GM21390 (cell line): ENCODE measurements at regions not wholly inside any gene's neighbourhood (a gene's known extent, or its start where the extent isn't known, plus 50 kb on each side); places are given as distances from the start of the nearest gene placed in this dataset.
"Not testable (repeated sequence)": the region's sequence is repeated elsewhere in the genome, so short reads cannot be mapped to it uniquely, and the experiment has no call there.

Source experiments
- ATAC-seq: cut with Tn5 transposase; IDR thresholded peaks from one replicate; pipeline ENCODE4 v1.9.1; 2021; ENCODE audit not compliant: unreplicated experiment

DNA sequence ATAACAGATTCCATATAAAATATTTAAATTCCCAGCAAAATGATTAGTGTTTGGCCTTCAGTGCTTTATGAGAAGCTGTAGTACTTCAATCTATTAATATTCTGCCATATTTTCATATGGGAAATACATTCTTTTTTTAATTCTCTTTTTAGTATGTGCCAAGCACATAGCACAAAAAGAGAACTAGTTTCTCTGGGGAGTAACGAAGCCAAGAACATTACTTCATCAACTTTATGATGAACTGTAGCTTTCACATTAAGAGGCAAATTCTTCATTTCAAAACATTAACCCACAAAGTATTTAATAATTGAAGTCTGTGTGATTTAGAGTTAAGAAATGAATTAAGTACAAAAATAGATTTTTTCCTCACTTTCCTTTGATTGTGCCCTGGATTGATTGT lies 281.0 kb upstream of the EYS start:
- ATAC-seq, result no peak

DNA sequence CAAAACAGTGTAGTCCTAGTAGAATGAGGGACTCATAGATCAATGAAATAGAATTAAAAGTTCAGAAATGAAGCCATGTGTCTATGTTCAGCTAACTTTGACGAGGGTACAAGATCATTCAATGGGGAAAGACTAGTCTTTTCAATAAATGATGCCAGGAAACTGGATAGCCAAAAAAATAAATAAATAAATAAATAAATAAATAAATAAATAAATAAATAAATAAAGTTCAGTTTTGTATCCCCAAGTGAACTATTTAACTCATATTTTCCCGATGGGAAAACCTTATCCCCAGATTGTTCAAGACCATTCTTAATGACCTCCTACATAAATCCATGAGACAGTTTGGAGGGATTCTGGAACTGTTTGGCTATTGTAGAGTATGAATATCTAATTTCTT lies 277.1 kb upstream of the EYS start:
- no peak for ATAC-seq

DNA sequence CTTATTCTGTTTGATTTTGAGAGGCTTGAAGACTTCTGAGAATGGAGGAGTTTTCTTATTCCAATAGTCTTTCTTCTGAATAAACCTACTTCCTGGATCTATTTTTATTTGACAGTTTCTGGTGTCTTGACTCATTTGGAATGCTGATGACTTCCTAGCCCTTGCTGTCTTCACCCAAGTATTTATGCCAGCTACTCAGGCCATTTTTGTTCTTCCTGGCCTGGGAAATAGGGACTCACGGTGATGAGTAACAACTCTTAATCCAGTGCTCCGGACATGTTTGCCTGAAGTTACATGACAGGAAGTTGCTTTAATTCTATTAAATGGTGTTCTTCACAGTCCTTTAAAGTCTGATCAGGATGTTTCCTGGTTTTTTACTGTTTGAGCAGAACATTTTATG lies 272.1 kb upstream of the EYS start:
- ATAC-seq, result no peak

DNA sequence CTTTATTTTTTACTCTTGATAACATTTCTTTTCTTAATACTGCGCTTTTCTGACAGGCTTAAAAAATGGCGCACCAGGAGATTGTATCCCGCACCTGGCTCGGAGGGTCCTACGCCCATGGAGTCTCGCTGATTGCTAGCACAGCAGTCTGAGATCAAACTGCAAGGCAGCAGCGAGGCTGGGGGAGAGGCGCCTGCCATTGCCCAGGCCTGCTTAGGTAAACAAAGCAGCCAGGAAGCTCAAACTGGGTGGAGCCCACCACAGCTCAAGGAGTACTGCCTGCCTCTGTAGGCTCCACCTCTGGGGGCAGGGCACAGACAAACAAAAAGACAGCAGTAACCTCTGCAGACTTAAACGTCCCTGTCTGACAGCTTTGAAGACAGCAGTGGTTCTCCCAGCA lies 264.2 kb upstream of the EYS start:
- ATAC-seq, result not testable (repeated sequence)

DNA sequence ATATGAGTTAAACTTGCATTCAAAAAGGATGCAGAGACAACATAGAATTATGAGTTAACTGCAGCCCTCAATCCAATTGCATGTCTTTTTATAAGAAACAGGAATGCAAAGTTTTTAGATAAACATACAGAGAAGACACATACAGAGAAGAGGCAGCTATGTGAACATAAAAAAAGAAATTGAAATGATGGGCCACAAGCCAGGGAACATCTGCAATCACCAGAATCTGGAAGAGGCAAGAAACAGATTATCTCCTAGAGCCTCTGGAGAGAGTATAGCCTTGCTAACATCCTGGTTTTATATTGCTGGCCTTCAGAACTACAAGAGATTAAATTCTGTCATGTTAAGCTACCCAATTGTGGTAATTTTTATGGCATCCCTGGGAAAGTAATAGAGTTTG lies 257.2 kb upstream of the EYS start:
- no peak for ATAC-seq

DNA sequence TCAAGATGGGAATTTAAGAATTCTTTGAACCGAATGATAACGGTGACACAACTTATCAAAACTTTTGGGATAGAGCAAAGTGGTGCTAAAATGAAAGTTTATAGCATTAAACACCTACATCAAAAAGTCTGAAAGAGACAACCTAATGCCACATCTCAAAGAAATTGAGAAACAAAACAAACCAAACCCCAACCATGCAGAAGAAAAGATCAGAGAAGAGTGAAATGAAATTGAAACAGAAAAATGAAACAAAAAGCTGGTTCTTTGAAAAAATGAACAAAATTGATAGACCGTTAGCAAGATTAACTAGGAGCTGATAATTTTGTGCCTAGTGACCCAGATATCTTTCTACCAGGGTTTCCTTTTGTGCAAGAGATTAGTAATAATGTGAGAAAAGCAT lies 248.0 kb upstream of the EYS start:
- no peak for ATAC-seq

DNA sequence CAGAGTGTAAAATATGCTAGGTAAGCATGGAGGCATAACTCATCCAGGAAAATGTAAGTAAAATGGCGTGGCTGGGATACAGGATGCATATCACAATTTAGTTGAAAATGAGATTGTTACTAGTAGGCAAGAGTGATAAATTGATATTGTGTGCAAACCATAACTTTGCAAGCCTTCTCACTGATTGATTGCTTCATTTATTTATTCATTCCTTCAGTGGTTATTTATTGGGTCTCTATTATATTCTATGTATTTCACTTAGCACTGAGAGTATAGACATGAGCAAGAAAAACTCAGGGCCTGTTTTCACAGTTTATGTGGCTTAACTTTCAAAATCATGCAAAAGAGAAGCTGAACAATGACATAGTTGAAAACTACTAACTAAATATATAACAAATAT lies 241.0 kb upstream of the EYS start:
- no peak for ATAC-seq

DNA sequence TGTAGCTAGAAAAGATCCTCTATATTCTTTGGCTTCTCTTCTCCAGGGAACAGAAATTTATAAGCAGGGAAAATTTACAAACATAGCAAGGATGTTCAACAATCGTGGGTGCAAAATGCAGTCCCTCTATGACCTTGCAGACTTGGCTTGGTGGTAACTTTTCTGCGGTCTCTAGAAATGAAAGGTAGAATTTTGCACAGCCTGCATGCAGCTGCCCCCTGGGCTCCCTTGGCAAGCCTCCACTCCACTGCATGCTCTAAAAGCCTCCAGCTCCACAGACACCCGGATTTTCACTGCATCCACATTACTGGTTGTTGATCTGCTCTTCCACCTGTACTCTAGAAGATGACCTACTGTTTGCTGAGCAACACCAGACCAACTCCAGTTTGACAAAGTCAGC lies 236.5 kb upstream of the EYS start:
- no peak for ATAC-seq

DNA sequence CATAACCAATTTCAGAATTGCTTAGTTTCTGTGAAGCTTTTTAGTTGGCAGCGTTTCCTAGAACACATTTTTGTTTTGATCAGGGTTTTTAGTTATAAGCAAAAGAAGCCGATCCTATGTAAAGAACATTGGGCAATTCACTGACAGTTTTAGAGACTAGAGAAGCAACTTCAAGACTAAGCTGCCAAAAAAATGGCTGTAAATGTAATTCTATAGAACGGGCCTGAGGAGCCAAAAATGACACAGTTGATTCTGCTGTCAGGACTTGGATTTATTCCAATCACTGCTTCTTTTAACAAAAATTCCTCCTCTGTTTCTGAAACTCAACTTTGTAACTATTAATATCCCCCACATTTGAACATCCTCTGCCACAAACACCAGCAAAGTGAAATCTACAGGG lies 236.0 kb upstream of the EYS start:
- ATAC-seq, result no peak

DNA sequence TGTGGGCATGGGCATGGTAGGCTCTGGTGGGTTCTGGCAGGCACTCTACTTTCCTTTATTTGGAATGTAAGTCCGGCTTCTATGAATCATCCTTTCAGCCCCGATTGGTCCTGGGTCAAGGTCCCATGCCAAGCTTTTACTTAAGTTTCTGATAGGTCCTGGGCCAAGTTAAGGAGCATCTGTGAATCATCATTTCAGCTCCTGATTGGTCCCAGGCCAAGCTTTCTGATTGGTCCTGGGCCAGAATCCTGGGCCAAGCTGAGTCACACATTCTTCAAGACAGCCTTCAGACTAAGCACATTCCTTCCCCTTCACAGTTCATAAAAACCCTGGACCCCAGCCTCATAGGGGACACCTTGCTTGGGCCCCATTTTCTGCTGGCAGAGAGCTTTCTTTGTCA lies 231.0 kb upstream of the EYS start:
- ATAC-seq, result no peak

DNA sequence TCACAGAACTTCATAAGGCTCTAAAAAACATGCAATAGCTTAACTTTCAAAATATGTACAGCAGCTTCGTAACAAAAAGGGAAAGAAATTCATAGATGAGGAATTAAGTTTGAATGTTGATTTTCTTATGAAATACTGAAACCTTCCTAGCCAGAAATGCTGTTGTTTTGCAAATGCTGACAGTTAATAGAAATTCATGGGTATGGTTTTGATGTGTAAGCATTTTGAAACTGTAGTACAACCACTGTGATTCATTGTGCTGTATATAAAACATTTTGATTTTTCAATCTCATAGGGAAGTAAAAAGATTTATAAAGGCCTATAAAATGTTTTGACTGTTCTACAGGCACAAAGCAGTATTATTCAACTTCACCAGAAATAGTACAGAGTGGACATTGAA lies 228.4 kb upstream of the EYS start:
- no peak for ATAC-seq

DNA sequence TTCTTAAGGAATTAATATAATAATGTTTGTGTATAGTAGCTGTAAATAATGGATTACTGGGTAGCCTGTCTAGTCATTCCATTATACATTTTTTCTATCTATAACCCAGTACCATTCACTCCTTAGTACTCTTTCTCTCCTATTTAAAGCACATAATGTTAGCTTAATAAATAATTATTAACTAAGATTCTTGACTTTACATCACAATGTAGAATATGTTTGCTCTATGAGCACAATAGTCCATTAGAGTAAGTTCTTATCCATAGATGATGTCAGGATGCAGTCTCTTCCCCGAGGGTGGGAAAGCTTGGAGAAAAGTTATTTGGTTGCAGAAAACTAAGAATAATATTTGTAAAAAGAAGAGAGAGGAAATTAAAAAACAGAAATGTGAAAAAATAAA lies 226.4 kb upstream of the EYS start:
- ATAC-seq, result no peak

DNA sequence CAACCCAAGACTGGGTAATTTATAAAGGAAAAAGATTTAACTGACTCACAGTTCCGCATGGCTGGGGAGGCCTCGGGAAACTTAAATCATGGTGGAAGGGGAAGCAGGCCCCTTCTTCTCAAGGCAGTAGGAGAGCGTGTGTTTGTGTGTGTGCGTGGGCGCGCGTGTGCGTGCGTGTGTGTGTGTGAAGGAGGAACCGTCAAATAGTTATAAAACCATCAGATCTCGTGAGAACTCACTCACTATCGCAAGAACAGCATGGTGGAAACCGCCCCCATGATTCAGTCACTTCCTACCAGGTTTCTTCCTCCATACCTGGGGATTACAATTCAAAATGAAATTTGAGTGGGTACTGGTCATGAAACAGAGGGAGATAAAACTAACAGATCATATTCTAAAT lies 220.1 kb upstream of the EYS start:
- ATAC-seq, result no peak

DNA sequence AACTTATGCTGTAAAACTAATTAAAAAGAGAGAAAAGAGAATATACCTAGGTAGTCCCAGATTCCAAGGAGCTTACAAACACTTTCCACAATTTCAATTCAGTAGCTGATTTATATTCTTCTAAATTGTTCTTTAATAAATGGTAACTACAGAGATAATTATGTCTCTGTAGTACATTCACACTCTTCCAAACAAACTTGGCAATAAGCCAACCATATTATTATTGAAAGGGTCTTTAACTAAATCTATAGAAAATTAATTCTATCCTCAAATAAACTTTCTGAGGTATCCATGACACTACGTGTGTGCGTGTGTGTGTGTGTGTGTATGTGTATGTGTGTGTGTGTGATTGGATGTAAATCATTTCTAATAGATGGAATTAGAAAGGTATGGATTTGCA lies 217.4 kb upstream of the EYS start:
- ATAC-seq, result no peak

DNA sequence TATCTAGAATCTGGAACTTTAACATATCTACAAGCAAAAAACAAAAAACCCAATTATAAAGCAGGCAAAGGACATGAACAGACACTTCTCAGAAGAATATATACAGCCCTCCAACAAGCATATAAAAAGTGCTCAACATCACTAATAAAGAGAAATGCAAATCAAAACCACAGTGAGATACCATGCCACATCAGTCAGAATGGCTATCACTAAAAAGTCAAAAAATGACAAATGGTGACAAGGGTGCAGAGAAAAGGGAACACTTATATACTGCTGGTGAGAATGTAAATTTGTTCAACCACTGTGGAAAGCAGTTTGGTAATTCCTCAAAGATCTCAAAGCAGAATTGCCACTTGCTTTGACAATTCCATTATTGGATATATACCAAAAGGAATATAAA lies 215.0 kb upstream of the EYS start:
- ATAC-seq, result no peak

DNA sequence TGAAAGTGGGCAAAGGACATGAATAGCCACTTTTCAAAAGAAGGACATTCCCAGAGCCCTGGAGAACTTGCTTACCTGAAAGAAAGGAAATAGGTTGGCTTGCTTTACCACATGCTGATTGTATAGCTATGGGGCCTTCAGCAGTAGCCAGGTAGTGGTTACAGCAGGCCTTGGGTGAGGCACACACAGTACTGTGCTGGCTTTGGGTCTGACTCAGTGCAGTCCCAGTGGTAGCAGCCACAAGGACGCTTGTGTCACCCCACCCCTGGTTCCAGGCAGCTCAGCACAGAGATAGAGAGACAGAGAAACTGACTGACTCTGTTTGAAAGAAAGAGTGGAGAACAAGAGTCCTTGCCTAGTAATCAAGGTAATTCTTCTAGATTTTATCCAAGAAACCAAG lies 201.0 kb upstream of the EYS start:
- ATAC-seq, result no peak

DNA sequence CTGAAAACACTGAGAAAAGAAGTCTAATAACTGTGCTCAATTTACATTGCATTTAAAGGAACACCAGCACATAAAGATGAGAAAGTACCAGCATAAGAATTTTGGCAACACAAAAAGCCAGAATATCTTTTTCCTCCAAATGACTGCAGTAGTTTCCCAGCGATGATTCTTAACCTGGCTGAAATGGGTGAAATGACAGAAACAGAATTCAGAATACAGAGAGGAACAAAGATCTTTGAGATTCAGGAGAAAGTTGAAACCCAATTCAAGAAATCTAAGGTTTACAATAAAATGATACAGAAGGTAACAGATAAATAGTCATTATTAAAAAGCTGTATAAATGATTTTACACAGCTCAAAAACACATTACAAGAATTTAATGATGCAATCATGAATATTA lies 197.0 kb upstream of the EYS start:
- no peak for ATAC-seq

DNA sequence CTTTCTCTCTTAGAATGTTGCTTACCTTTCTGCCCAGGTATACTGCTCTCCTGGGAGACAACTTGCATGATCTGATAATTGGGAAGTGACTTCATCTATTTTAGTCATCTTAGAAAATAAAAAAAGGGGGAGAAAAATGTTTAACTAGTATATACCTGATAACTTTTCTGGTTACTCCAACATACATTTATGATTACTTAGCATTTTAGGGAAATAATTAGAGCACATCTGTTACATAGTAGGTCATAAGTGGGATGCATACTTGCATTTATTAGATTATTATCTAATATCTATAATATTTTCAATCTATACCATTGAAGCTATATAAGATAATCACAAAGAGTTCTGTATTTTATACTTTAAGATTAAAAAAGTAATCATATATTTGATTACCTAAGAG lies 193.9 kb upstream of the EYS start:
- no peak for ATAC-seq

DNA sequence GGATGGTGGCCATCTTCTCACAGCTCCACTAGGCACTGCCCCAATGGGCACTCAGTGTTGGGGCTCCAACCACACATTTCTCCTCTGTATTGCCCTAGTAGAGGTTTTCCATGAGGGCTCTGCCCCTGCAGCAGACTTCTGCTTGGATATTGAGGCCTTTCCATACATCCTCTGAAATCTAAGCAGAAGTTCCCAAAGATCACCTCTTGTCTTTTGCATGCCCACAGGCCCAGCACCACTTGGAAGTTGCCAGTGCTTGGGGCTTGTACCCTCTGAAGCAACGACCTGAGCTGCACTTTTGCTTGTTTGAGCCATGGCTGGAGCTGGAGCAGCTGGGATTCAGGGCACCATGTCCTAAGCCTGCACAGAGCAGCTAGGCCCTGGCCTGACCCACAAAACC lies 189.1 kb upstream of the EYS start:
- no peak for ATAC-seq

DNA sequence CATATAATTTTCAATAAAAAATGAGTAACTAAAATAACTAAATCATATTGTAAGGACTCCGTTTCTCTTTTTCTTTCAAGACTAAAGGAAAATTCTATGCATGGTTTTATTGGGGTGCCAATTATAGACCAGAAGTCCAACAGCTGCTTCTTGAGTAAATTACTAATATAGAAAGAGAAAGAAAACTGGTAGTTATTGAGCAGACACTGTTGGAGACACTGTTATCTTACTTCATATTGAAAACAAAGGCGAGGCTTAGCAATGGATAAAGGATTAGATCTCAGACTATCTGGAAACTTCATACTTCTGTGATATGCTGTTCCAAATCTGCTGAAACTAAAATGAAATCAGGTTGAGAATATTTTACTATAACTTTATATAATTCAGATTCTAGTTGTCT lies 169.6 kb upstream of the EYS start:
- ATAC-seq, result no peak

DNA sequence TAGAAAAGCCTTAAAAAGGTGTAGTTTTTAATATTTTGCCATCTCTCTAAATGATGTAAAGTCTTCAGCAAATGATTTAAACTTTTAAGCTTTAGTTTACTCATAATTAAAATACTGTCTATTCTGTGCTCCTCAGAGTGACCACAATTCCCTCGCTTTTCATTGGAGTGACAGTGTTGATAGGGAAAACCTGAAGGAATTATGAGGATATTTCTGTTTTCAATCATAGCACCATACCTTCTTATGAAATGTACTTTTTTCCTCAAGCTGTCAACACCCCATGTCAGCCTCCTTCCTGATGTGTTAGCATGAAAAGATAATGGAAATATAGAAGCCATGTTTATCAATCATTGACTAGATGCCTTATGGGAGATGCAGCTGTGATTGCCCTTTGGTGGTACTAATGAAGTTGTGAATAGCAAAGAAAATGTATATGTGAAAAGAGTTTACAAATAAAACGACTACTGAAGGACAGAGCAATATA lies 145.4 kb upstream of the EYS start:
- no peak for ATAC-seq

DNA sequence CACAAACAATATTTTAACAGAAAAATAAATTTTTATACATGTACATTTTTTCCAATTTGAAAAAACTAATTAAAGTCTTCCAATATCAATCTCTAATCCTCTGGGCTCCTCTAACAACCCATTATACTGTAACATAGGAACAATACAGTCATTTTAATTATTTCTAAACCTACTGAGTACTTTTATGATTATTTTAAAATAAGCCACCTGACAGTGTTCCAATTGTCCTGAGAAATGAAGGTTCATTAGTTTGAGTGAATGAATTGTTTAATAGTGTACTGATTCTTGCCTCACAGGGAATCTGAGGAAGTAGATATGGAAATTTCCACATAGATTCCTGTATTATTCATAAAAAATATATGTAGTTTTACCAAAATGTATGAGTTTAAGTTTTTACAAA lies 123.1 kb upstream of the EYS start:
- ATAC-seq, result no peak

DNA sequence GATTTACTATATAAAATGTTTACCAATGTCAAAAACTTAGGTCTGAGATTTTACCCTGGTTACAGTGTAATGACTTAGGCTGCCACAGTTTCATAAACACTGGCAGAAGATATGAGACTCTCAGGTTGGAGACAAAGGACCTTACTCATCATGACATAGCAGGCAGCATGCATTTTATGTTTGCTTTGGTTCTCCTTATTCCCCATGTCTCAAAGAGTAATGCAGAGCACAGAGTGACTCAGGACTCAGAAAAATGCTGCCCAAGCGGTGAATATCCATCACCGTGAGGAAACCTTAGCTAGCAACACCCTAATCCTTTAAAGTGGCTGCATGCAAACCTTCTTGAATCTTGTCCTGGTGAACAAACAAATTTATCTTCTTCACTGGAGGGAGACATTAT lies 112.1 kb upstream of the EYS start:
- ATAC-seq, result no peak

DNA sequence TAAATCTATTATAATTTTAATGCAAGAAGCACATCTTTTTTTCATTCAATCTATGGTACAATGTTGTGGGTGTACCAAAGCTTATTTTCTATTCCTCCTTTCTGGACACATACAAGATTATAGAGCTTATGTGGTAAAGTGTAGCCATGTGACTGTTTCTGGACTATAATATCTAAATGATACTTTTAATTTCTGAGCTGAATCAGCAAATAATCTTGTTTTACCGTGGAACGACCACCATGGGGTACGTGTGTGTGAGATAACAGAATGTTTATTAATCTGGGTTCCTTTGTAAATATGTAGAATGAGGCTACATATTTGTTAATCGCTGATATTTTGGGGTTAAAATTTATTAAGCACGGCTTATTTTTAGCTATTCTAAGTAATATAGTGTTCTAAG lies 111.5 kb upstream of the EYS start:
- no peak for ATAC-seq
